Left colon (tissue), 2 donors: ENCODE measurements at regions not wholly inside any gene's neighbourhood (a gene's known extent, or its start where the extent isn't known, plus 50 kb on each side); places are given as distances from the start of the nearest gene placed in this dataset.
"Not testable (repeated sequence)": the region's sequence is repeated elsewhere in the genome, so short reads cannot be mapped to it uniquely, and the experiment has no call there.

Source experiments
- ATAC-seq: fragments of 200-7000 bp; cut with Tn5 transposase; one replicate; pipeline ENCODE4 v1.9.1; 2020; ENCODE audit warnings: mild to moderate bottlenecking, moderate library complexity
- DNase-seq, 2 donors: peaks; one replicate each; pipeline ENCODE4 v3.0.0-alpha.2; 2020
- intact Hi-C, 2 donors: fragments of 100-400 bp; cut with DNase I in 1 of 2; cut with micrococcal nuclease in 1 of 2; formaldehyde crosslinking; loops; one replicate each; pipeline versions ENCODE4 v1.11.2 to v1.14.0; 2022; cut with DNase I, micrococcal nuclease
- donor health status: DM: no; HTN: no; CAD: no.
- donor health status: DM: yes; HTN: yes; CAD: no.

GRCh38 chr3:181555681-181556080 lies 156.0 kb upstream of the SOX2 start:
- intact Hi-C loops: no loop called here
- no peak for ATAC-seq

GRCh38 chr3:181554233-181554765 lies 157.4 kb upstream of the SOX2 start:
- no peak for ATAC-seq
- intact Hi-C loops: no loop called here
- DNase-seq: no peak

More at GRCh38 chr3:181555681-181556080, 156.0 kb upstream of the SOX2 start:
- DNase-seq: no peak

GRCh38 chr3:181549266-181549665 lies 162.5 kb upstream of the SOX2 start:
- intact Hi-C loops: no loop called here
- DNase-seq (no peak), ATAC-seq (no peak)

- DNase-seq: no peak
- no peak for ATAC-seq
- intact Hi-C loops: no loop called here
Measured at GRCh38 chr3:181541414-181541813, 170.3 kb upstream of the SOX2 start.

- intact Hi-C loops: no loop called here
Measured at GRCh38 chr3:181534781-181535221, 176.9 kb upstream of the SOX2 start.

GRCh38 chr3:181533811-181534210 lies 177.9 kb upstream of the SOX2 start:
- DNase-seq (no peak), ATAC-seq (no peak)
- intact Hi-C loops: no loop called here

More at GRCh38 chr3:181534781-181535221, 176.9 kb upstream of the SOX2 start:
- ATAC-seq (no peak), DNase-seq (no peak)

GRCh38 chr3:181530584-181530983 lies 181.1 kb upstream of the SOX2 start:
- ATAC-seq (no peak), DNase-seq (no peak)
- intact Hi-C loops: no loop called here

- ATAC-seq (no peak), DNase-seq (no peak)
- intact Hi-C loops: no loop called here
Measured at GRCh38 chr3:181521831-181522230, 189.9 kb upstream of the SOX2 start.

GRCh38 chr3:181518222-181518621 lies 193.5 kb upstream of the SOX2 start:
- intact Hi-C loops: no loop called here
- ATAC-seq (no peak), DNase-seq (no peak)

- intact Hi-C loops: no loop called here
- DNase-seq (no peak), ATAC-seq (no peak)
Measured at GRCh38 chr3:181512787-181513186, 198.9 kb upstream of the SOX2 start.

- no peak for ATAC-seq
- intact Hi-C loops: no loop called here
- DNase-seq: no peak
Measured at GRCh38 chr3:181510500-181510899, 201.2 kb upstream of the SOX2 start.

- DNase-seq (no peak), ATAC-seq (no peak)
- intact Hi-C loops: no loop called here
Measured at GRCh38 chr3:181497358-181497757, 214.4 kb upstream of the SOX2 start.

- no peak for ATAC-seq
- intact Hi-C loops: no loop called here
- DNase-seq: no peak
Measured at GRCh38 chr3:181493423-181493822, 218.3 kb upstream of the SOX2 start.

GRCh38 chr3:181488536-181488935 lies 223.2 kb upstream of the SOX2 start:
- intact Hi-C loops: no loop called here
- ATAC-seq: no peak

GRCh38 chr3:181487236-181487978 lies 224.3 kb upstream of the SOX2 start:
- no peak for DNase-seq
- intact Hi-C loops: no loop called here
- no peak for ATAC-seq

More at GRCh38 chr3:181488536-181488935, 223.2 kb upstream of the SOX2 start:
- DNase-seq: no peak

GRCh38 chr3:181486141-181486885 lies 225.4 kb upstream of the SOX2 start:
- DNase-seq: no peak
- ATAC-seq: no peak
- intact Hi-C loops: no loop called here

- DNase-seq: no peak
- intact Hi-C loops: no loop called here
- ATAC-seq: no peak
Measured at GRCh38 chr3:181484026-181484425, 227.7 kb upstream of the SOX2 start.

GRCh38 chr3:181475146-181475545 lies 236.6 kb upstream of the SOX2 start:
- intact Hi-C loops, DNase-seq, ATAC-seq: not testable (repeated sequence)

- ATAC-seq: no peak
- no peak for DNase-seq
- intact Hi-C loops: no loop called here
Measured at GRCh38 chr3:181470349-181470748, 241.4 kb upstream of the SOX2 start.

GRCh38 chr3:181464033-181464694 lies 247.6 kb upstream of the SOX2 start:
- ATAC-seq: no peak
- intact Hi-C loops: no loop called here
- DNase-seq: no peak
